GM12878 (cell line): ENCODE measurements at regions not wholly inside any gene's neighbourhood (a gene's known extent, or its start where the extent isn't known, plus 50 kb on each side); places are given as distances from the start of the nearest gene placed in this dataset.
"Not testable (repeated sequence)": the region's sequence is repeated elsewhere in the genome, so short reads cannot be mapped to it uniquely, and the experiment has no call there.

Source experiments
- ATAC-seq: fragments of 200-7000 bp; cut with Tn5 transposase; 3 replicates; pipeline ENCODE4 v1.9.1; 2020; ENCODE audit warnings: mild to moderate bottlenecking, moderate library complexity
- BruUV-seq: library from RNA; stranded (reverse); fragments of 400-500 nt; replicated peaks from 2 replicates; lab custom pipeline; 2021; lab: Mats Ljungman, UMichigan
- CTCF ChIA-PET: fragments of 300-600 bp; sonication (Branson Sonifier 250); formaldehyde crosslinking; extraction: SDS; loops from one replicate; lab custom pipeline; 2021; ENCODE audit warnings: inconsistent platforms; lab: Yijun Ruan, JAX
- POLR2A ChIA-PET: fragments of 350-600 bp; formaldehyde crosslinking; extraction: SDS; loops from one replicate; lab custom pipeline; 2021; ENCODE audit warnings: inconsistent platforms; lab: Charles Lee
- RAD21 ChIA-PET: fragments of 300-600 bp; sonication (Branson Sonifier 250); formaldehyde crosslinking; loops from one replicate; lab custom pipeline; 2023; ENCODE audit warnings: antibody characterized with exemption; ENCODE audit not compliant: unreplicated experiment; lab: Charles Lee
- SMC1A ChIA-PET: fragments of 300-600 bp; sonication (Branson Sonifier 250); formaldehyde crosslinking; loops from one replicate; lab custom pipeline; 2023; ENCODE audit not compliant: unreplicated experiment, uncharacterized antibody; lab: Charles Lee
- DNase-seq: peaks from one replicate; pipeline ENCODE4 v3.0.0-alpha.2; 2011; ENCODE audit warnings: low read depth, low spot score
- FAIRE-seq: peaks from 3 replicates; lab custom pipeline; 2011; peaks lifted over from hg19 to GRCh38; lab: Jason Lieb, UNC
- H2AFZ ChIP-seq: 2 replicates; pipeline ENCODE4 v1.6.0; 2011; ENCODE audit warnings: low read depth, low read length, control low read depth; ENCODE audit not compliant: control insufficient read depth
- H3K27ac ChIP-seq: 2 replicates; pipeline ENCODE4 v1.5.1; 2011; ENCODE audit warnings: control low read depth; ENCODE audit not compliant: control insufficient read depth, insufficient read depth
- H3K27me3 ChIP-seq, 2 experiments: replicated peaks in 1 of 2; 2 replicates each; pipeline versions ENCODE4 v1.6.0 to v1.6.1; 2011; ENCODE audit warnings: low read length in 1 of 2; ENCODE audit not compliant: control insufficient read depth in 2 of 2, insufficient read depth in 2 of 2
- H3K36me3 ChIP-seq, 2 experiments: 2 replicates each; pipeline ENCODE4 v1.5.1; 2011; ENCODE audit warnings: low read length in 1 of 2; ENCODE audit not compliant: control insufficient read depth in 2 of 2, insufficient read depth in 2 of 2
- H3K4me1 ChIP-seq: 2 replicates; pipeline ENCODE4 v1.6.1; 2011; ENCODE audit warnings: mild to moderate bottlenecking, low read length, moderate library complexity, mixed read lengths; ENCODE audit not compliant: control insufficient read depth, insufficient read depth
- H3K4me2 ChIP-seq: 2 replicates; pipeline ENCODE4 v1.6.0; 2011; ENCODE audit warnings: control low read depth; ENCODE audit not compliant: control insufficient read depth, insufficient read depth
- H3K4me3 ChIP-seq: fragments of 200-600 bp; sonication (generic); 2 replicates; pipeline ENCODE4 v1.5.1; 2016
- H3K79me2 ChIP-seq: 2 replicates; pipeline ENCODE4 v1.6.0; 2011; ENCODE audit warnings: low read length; ENCODE audit not compliant: control insufficient read depth, insufficient read depth
- H3K9ac ChIP-seq: 2 replicates; pipeline ENCODE4 v1.8.0; 2011; ENCODE audit warnings: low read length, control low read depth, mixed read lengths; ENCODE audit not compliant: control insufficient read depth, insufficient read depth
- H3K9me3 ChIP-seq: replicated peaks from 3 replicates; pipeline ENCODE4 v1.5.1; 2011; ENCODE audit warnings: mild to moderate bottlenecking, low read length; ENCODE audit not compliant: control insufficient read depth, insufficient read depth
- H4K20me1 ChIP-seq: 2 replicates; pipeline ENCODE4 v1.6.0; 2011; ENCODE audit not compliant: control insufficient read depth, insufficient read depth
- ATF3 ChIP-seq: IDR thresholded peaks from 2 replicates; pipeline ENCODE4 v1.6.1; 2011; ENCODE audit warnings: low read depth, mild to moderate bottlenecking, low read length, moderate library complexity, borderline replicate concordance; ENCODE audit errors: extremely low read depth
- EZH2 ChIP-seq: IDR thresholded peaks from 2 replicates; pipeline ENCODE4 v1.6.1; 2012; ENCODE audit warnings: low read depth, mild to moderate bottlenecking, control low read depth, inconsistent platforms, low read length, borderline replicate concordance; ENCODE audit not compliant: control insufficient read depth
- NR2C1 ChIP-seq: fragments of 450-650 bp; IDR thresholded peaks from 2 replicates; pipeline ENCODE4 v1.6.1; 2017; ENCODE audit warnings: antibody characterized with exemption, mild to moderate bottlenecking, moderate library complexity
- TCF3 ChIP-seq: IDR thresholded peaks from 2 replicates; pipeline ENCODE4 v1.6.1; 2012; ENCODE audit warnings: low read depth, mild to moderate bottlenecking, low read length, borderline replicate concordance; ENCODE audit not compliant: insufficient read depth
- WGBS: methylation state at CpG from one replicate; pipeline ENCODE4 v1.1.6; 2016; ENCODE audit warnings: low lambda C conversion rate; ENCODE audit not compliant: insufficient replicate concordance, insufficient coverage; ENCODE audit errors: missing lambda C conversion rate; 5-methylcytosine and 5-hydroxymethylcytosine counted together
- in situ Hi-C: fragments of 300-500 bp; cut with MboI; formaldehyde crosslinking; loops from 9 replicates; pipeline ENCODE4 v1.14.3; 2018; ENCODE audit warnings: mixed read lengths
- intact Hi-C: fragments of 100-400 bp; cut with micrococcal nuclease; formaldehyde crosslinking; loops from one replicate; pipeline ENCODE4 v1.14.2; 2022; ENCODE audit not compliant: unreplicated experiment
- TF ChIP-seq, protein P1 (sequence below), 3 experiments: IDR thresholded peaks in 2 of 3; conservative IDR thresholded peaks in 1 of 3; 2 replicates each; pipeline ENCODE4 v1.5.1; 2011; ENCODE audit warnings: low read depth in 3 of 3, low read length in 3 of 3, mild to moderate bottlenecking in 3 of 3, control low read depth in 2 of 3, moderate library complexity in 2 of 3, inconsistent platforms in 1 of 3, mixed read lengths in 1 of 3; ENCODE audit not compliant: control insufficient read depth in 2 of 3, insufficient read depth in 1 of 3; ENCODE audit errors: extremely low read depth in 1 of 3
- TF ChIP-seq, protein P2 (sequence below): fragments of 450-650 bp; IDR thresholded peaks from 2 replicates; pipeline ENCODE4 v1.6.1; 2018; ENCODE audit warnings: mild to moderate bottlenecking, low read depth, moderate library complexity; ENCODE audit not compliant: partially characterized antibody

DNA sequence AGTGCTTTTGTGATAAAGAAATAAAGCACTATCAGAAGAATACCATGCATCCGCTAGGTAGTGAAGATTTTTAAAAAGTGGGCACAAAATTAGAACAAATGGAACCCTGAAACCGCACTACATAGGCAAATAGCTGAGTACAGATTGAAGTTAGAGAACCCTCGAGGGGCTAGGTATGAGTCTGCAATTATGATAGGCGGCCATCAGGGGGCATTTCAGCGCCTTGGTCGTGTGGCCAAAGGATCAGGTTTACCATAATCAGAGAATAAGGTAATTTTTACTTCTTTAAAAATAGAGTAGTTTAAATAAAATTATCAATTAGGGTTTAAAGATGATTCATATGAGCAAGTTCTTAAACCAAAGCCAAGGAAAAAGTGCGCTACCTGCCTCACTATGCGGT, 129.8 kb downstream of the TMX1 start (continued):
- TF ChIP-seq, protein P1, sequence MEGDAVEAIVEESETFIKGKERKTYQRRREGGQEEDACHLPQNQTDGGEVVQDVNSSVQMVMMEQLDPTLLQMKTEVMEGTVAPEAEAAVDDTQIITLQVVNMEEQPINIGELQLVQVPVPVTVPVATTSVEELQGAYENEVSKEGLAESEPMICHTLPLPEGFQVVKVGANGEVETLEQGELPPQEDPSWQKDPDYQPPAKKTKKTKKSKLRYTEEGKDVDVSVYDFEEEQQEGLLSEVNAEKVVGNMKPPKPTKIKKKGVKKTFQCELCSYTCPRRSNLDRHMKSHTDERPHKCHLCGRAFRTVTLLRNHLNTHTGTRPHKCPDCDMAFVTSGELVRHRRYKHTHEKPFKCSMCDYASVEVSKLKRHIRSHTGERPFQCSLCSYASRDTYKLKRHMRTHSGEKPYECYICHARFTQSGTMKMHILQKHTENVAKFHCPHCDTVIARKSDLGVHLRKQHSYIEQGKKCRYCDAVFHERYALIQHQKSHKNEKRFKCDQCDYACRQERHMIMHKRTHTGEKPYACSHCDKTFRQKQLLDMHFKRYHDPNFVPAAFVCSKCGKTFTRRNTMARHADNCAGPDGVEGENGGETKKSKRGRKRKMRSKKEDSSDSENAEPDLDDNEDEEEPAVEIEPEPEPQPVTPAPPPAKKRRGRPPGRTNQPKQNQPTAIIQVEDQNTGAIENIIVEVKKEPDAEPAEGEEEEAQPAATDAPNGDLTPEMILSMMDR (IDR thresholded peaks at IDR 0.05 in 2 of 3, conservative IDR thresholded peaks at IDR 0.05 in 1 of 3; ENCODE audit: control insufficient read depth in 2 of 3, extremely low read depth in 1 of 3, insufficient read depth in 1 of 3, low read depth in 3 of 3, low read length in 3 of 3): peak; percentile 28 to 45 (median 44); a peak in 5 of 6 replicates
- TF ChIP-seq NR2C1 (no peak), EZH2 (no peak), TCF3 (no peak)
- TF ChIP-seq, protein P2, sequence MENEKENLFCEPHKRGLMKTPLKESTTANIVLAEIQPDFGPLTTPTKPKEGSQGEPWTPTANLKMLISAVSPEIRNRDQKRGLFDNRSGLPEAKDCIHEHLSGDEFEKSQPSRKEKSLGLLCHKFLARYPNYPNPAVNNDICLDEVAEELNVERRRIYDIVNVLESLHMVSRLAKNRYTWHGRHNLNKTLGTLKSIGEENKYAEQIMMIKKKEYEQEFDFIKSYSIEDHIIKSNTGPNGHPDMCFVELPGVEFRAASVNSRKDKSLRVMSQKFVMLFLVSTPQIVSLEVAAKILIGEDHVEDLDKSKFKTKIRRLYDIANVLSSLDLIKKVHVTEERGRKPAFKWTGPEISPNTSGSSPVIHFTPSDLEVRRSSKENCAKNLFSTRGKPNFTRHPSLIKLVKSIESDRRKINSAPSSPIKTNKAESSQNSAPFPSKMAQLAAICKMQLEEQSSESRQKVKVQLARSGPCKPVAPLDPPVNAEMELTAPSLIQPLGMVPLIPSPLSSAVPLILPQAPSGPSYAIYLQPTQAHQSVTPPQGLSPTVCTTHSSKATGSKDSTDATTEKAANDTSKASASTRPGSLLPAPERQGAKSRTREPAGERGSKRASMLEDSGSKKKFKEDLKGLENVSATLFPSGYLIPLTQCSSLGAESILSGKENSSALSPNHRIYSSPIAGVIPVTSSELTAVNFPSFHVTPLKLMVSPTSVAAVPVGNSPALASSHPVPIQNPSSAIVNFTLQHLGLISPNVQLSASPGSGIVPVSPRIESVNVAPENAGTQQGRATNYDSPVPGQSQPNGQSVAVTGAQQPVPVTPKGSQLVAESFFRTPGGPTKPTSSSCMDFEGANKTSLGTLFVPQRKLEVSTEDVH: no peak
- TF ChIP-seq, all 136 proteins: peak for 3

DNA sequence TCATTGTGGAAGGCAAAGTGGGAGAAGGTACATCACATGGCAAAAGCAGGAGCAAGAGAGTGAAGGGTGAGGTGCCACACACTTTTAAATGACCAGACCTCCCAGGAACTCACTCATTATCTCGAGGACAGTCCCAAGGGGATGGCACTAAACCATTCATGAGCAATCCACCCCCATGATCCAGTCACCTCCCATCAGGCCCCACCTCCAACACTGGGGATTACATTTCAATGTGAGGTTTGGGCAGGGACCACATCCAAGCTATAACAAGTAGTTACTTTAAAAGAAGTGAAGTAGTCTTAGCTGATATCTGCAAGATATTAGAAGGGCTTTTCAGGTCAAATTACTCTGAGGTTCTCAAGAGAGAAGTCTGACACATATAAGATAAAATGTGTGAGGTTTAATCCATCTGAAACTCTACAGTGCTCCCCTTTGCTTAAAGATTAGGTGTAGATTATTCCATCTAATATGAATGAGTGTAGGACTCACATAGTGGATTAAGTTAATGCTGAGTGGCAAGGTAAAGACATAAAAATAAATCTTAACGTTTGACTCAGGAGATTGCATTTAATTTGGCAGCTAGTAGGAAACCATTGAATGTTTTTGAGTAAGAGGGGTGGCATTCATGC, 130.8 kb downstream of the TMX1 start:
- Histone ChIP-seq H2AFZ (no peak overlapping the region), H4K20me1 (no peaks in the 10 kb centered on the region), H3K4me1 (no peaks in the 10 kb centered on the region)
- SMC1A ChIA-PET: interaction anchor here (1.1 kb wide), 1 partner anchor 12 kb away, joined by 3 read pairs; no protein-coding TSS in a partner anchor
- BruUV-seq: no TSS peak
- TF ChIP-seq ATF3: no peak
- TF ChIP-seq, all 136 proteins: peak for 0
- WGBS: 0% methylated on average over 2 of the region's 2 CpGs
- ATAC-seq: no peak
- Histone ChIP-seq H3K27me3 (no peaks in the 10 kb centered on the region), H3K4me2 (no peak overlapping the region), H3K4me3 (no peak overlapping the region), H3K9me3 (no peaks in the 10 kb centered on the region), H3K79me2 (no peaks in the 10 kb centered on the region), H3K36me3 (no peaks in the 10 kb centered on the region), H3K27ac (no peak overlapping the region), H3K9ac (no peak overlapping the region)
- RAD21 ChIA-PET: no interaction called here
- no peak for FAIRE-seq
- intact Hi-C loops: loop anchor here (2.0 kb wide), 1 partner anchor 406 kb away; no protein-coding TSS in a partner anchor
- no peak for DNase-seq
- in situ Hi-C loops: loop anchor here (10.0 kb wide), 1 partner anchor 404 kb away; no protein-coding TSS in a partner anchor
- POLR2A ChIA-PET: no interaction called here
- CTCF ChIA-PET: interaction anchor here (2.2 kb wide), 1 partner anchor 409 kb away, joined by 6 read pairs; no protein-coding TSS in a partner anchor

DNA sequence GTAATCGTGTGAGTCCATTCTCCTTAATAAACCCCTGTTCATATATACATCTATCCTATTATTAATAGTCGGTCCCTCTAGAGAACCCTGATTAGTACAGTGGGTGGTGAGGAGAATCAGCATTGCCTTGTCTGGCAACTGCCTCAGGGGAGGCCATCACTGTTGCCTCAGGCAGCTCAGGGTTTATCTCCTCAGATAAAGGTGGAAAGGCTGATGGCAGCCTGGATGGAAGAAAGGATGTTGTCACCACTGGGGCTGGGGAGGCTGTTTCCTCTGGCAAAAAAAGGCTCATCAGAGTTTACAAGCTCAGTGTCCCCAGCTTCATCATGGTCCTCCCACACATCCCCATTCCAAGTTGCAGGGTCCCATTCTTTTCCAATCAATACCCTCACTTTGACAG, 137.1 kb downstream of the TMX1 start:
- CTCF ChIA-PET, H3K36me3 ChIP-seq, POLR2A ChIA-PET, H3K9ac ChIP-seq, H3K4me2 ChIP-seq, H3K79me2 ChIP-seq, H3K9me3 ChIP-seq, H3K27me3 ChIP-seq, ATAC-seq, RAD21 ChIA-PET, FAIRE-seq, DNase-seq, H3K4me3 ChIP-seq, H2AFZ ChIP-seq, SMC1A ChIA-PET, H3K4me1 ChIP-seq, BruUV-seq, H4K20me1 ChIP-seq, H3K27ac ChIP-seq, intact Hi-C loops: not testable (repeated sequence)
- in situ Hi-C loops: loop anchor here (10.0 kb wide), 1 partner anchor 398 kb away; no protein-coding TSS in a partner anchor
- WGBS: 25% methylated on average over 2 of the region's 2 CpGs
